Trophoblast cell (in vitro differentiated cells and primary cell): ENCODE measurements at regions not wholly inside any gene's neighbourhood (a gene's known extent, or its start where the extent isn't known, plus 50 kb on each side); places are given as distances from the start of the nearest gene placed in this dataset.

Source experiments
- DNase-seq, 2 donors: peaks; one replicate each; pipeline ENCODE4 v3.0.0-alpha.2; 2016
- H2AFZ ChIP-seq: 2 replicates; pipeline ENCODE4 v1.6.1; 2013; ENCODE audit warnings: low read length, moderate library complexity, mild to moderate bottlenecking; ENCODE audit not compliant: insufficient read depth, poor library complexity
- H2AK5ac ChIP-seq: 2 replicates; pipeline ENCODE4 v1.6.1; 2013; ENCODE audit warnings: mild to moderate bottlenecking, low read length
- H2BK120ac ChIP-seq: 2 replicates; pipeline ENCODE4 v1.6.1; 2013; ENCODE audit warnings: low read length, mild to moderate bottlenecking, moderate library complexity; ENCODE audit not compliant: insufficient read depth, poor library complexity
- H2BK12ac ChIP-seq: 2 replicates; pipeline ENCODE4 v1.6.1; 2013; ENCODE audit warnings: mild to moderate bottlenecking, low read length, moderate library complexity
- H2BK5ac ChIP-seq: 2 replicates; pipeline ENCODE4 v1.6.1; 2013; ENCODE audit warnings: low read length, low read depth, moderate library complexity, mild to moderate bottlenecking; ENCODE audit not compliant: poor library complexity
- H3K14ac ChIP-seq: 2 replicates; pipeline ENCODE4 v1.6.1; 2013; ENCODE audit warnings: mild to moderate bottlenecking, low read length
- H3K18ac ChIP-seq: 2 replicates; pipeline ENCODE4 v1.6.1; 2013; ENCODE audit warnings: mild to moderate bottlenecking, low read length
- H3K23ac ChIP-seq: 2 replicates; pipeline ENCODE4 v1.6.1; 2013; ENCODE audit warnings: low read length
- H3K27ac ChIP-seq: 2 replicates; pipeline ENCODE4 v1.5.1; 2013; ENCODE audit warnings: low read depth, mild to moderate bottlenecking, inconsistent platforms, low read length, moderate library complexity
- H3K27me3 ChIP-seq: 2 replicates; pipeline ENCODE4 v1.6.1; 2013; ENCODE audit warnings: inconsistent platforms, mild to moderate bottlenecking, low read length, moderate library complexity; ENCODE audit not compliant: insufficient read depth
- H3K36me3 ChIP-seq, 2 experiments: 1 replicate in 1 of 2; 2 replicates in 1 of 2; pipeline ENCODE4 v1.6.1; 2013; ENCODE audit warnings: low read length in 2 of 2, mild to moderate bottlenecking in 2 of 2, moderate library complexity in 1 of 2; ENCODE audit not compliant: insufficient read depth in 2 of 2, control insufficient read depth in 1 of 2
- H3K4ac ChIP-seq: 2 replicates; pipeline ENCODE4 v1.6.1; 2013; ENCODE audit warnings: low read depth, mild to moderate bottlenecking, low read length, moderate library complexity
- H3K4me1 ChIP-seq, 2 experiments: 1 replicate in 1 of 2; 2 replicates in 1 of 2; pipeline ENCODE4 v1.6.1; 2013; ENCODE audit warnings: low read length in 2 of 2, mild to moderate bottlenecking in 2 of 2, moderate library complexity in 1 of 2; ENCODE audit not compliant: insufficient read depth in 2 of 2, control insufficient read depth in 1 of 2
- H3K4me2 ChIP-seq: 2 replicates; pipeline ENCODE4 v1.6.1; 2013; ENCODE audit warnings: inconsistent platforms, mild to moderate bottlenecking, low read length, moderate library complexity
- H3K4me3 ChIP-seq: 2 replicates; pipeline ENCODE4 v1.5.1; 2013; ENCODE audit warnings: mild to moderate bottlenecking, low read depth, low read length, inconsistent platforms
- H3K79me1 ChIP-seq: one replicate; pipeline ENCODE4 v1.6.1; 2013; ENCODE audit warnings: low read length
- H3K79me2 ChIP-seq: 2 replicates; pipeline ENCODE4 v1.6.1; 2013; ENCODE audit warnings: low read length, mild to moderate bottlenecking; ENCODE audit not compliant: control insufficient read depth, insufficient read depth, poor library complexity
- H3K9ac ChIP-seq: 2 replicates; pipeline ENCODE4 v1.6.1; 2013; ENCODE audit warnings: mild to moderate bottlenecking, low read length
- H3K9me3 ChIP-seq: 2 replicates; pipeline ENCODE4 v1.6.1; 2013; ENCODE audit warnings: low read depth, mild to moderate bottlenecking, control low read depth, inconsistent platforms, low read length; ENCODE audit not compliant: insufficient read depth
- H4K12ac ChIP-seq: 2 replicates; pipeline ENCODE4 v1.6.1; 2013; ENCODE audit warnings: low read depth, mild to moderate bottlenecking, low read length, moderate library complexity
- H4K8ac ChIP-seq: 2 replicates; pipeline ENCODE4 v1.6.1; 2013; ENCODE audit warnings: low read depth, mild to moderate bottlenecking, low read length, moderate library complexity
- H4K91ac ChIP-seq: one replicate; pipeline ENCODE4 v1.6.1; 2013; ENCODE audit warnings: low read depth, mild to moderate bottlenecking, low read length, moderate library complexity
- WGBS: extraction: QIAGEN DNeasy Blood & Tissue Kit; methylation state at CpG from one replicate; pipeline ENCODE4 v1.1.7; 2013; ENCODE audit warnings: missing lambda C conversion rate; ENCODE audit not compliant: insufficient read length, insufficient coverage; ENCODE audit errors: extremely low coverage; 5-methylcytosine and 5-hydroxymethylcytosine counted together

GRCh38 chr4:81698538-81699296, 227.0 kb upstream of the RASGEF1B start:
- Histone ChIP-seq H3K9ac (no peak overlapping the region), H3K14ac (no peak overlapping the region), H3K23ac (no peak overlapping the region), H3K27ac (no peak overlapping the region), H3K4me1 (peaks cover 0 to 4% of the 10 kb centered on the region in 2 experiments), H2BK120ac (no peak overlapping the region), H3K79me1 (no peaks in the 10 kb centered on the region), H3K18ac (no peak overlapping the region), H4K8ac (no peak overlapping the region), H2BK12ac (no peak overlapping the region), H3K4me3 (no peak overlapping the region), H3K9me3 (no peaks in the 10 kb centered on the region), H3K4ac (no peak overlapping the region), H2BK5ac (no peak overlapping the region), H2AK5ac (no peak overlapping the region), H2AFZ (no peak overlapping the region), H3K4me2 (no peak overlapping the region), H3K79me2 (no peaks in the 10 kb centered on the region), H3K36me3 (no peaks in the 10 kb centered on the region), H3K27me3 (no peaks in the 10 kb centered on the region), H4K91ac (no peak overlapping the region), H4K12ac (no peak overlapping the region)
- WGBS: no CpG with 5 or more reads among the region's 6 CpGs
- no peak for DNase-seq

GRCh38 chr4:81694176-81694913, 222.6 kb upstream of the RASGEF1B start:
- Histone ChIP-seq H2BK120ac (no peak overlapping the region), H3K79me1 (no peaks in the 10 kb centered on the region), H3K27ac (no peak overlapping the region), H3K4me1 (peaks cover 0 to 4% of the 10 kb centered on the region in 2 experiments), H2AK5ac (no peak overlapping the region), H3K79me2 (no peaks in the 10 kb centered on the region), H4K91ac (no peak overlapping the region), H3K9me3 (no peaks in the 10 kb centered on the region), H2BK12ac (no peak overlapping the region), H2BK5ac (no peak overlapping the region), H2AFZ (no peak overlapping the region), H3K14ac (no peak overlapping the region), H3K4me2 (no peak overlapping the region), H3K18ac (no peak overlapping the region), H3K9ac (no peak overlapping the region), H3K27me3 (no peaks in the 10 kb centered on the region), H4K12ac (no peak overlapping the region), H4K8ac (no peak overlapping the region), H3K4me3 (no peak overlapping the region), H3K23ac (no peak overlapping the region), H3K4ac (no peak overlapping the region), H3K36me3 (no peaks in the 10 kb centered on the region)
- no peak for DNase-seq
- no CpG with 5 or more reads among the region's 5 CpGs for WGBS

GRCh38 chr4:81690871-81691270, 219.2 kb upstream of the RASGEF1B start:
- no peak overlapping the region for H2BK12ac ChIP-seq
- no peak overlapping the region for H4K12ac ChIP-seq
- no peak overlapping the region for H3K9ac ChIP-seq
- DNase-seq: peak; percentile 71 to 91
- no peaks in the 10 kb centered on the region for H3K9me3 ChIP-seq
- no peaks in the 10 kb centered on the region for H3K79me2 ChIP-seq
- H3K4me3 ChIP-seq: no peak overlapping the region
- H3K4ac ChIP-seq: no peak overlapping the region
- no peak overlapping the region for H3K23ac ChIP-seq
- H3K14ac ChIP-seq: no peak overlapping the region
- no peak overlapping the region for H3K27ac ChIP-seq
- H4K91ac ChIP-seq: no peak overlapping the region
- H3K4me1 ChIP-seq: no peaks in the 10 kb centered on the region
- WGBS: no CpG with 5 or more reads among the region's 2 CpGs
- H2AFZ ChIP-seq: no peak overlapping the region
- H3K4me2 ChIP-seq: no peak overlapping the region
- H3K36me3 ChIP-seq: no peaks in the 10 kb centered on the region
- no peaks in the 10 kb centered on the region for H3K27me3 ChIP-seq
- H2AK5ac ChIP-seq: no peak overlapping the region
- H4K8ac ChIP-seq: no peak overlapping the region
- no peak overlapping the region for H3K18ac ChIP-seq
- no peaks in the 10 kb centered on the region for H3K79me1 ChIP-seq
- H2BK120ac ChIP-seq: no peak overlapping the region
- no peak overlapping the region for H2BK5ac ChIP-seq

GRCh38 chr4:81688085-81688484, 216.4 kb upstream of the RASGEF1B start:
- Histone ChIP-seq H3K4ac (no peak overlapping the region), H2AFZ (no peak overlapping the region), H4K12ac (no peak overlapping the region), H3K23ac (no peak overlapping the region), H3K79me1 (no peaks in the 10 kb centered on the region), H2BK12ac (no peak overlapping the region), H3K4me1 (no peaks in the 10 kb centered on the region), H2BK5ac (no peak overlapping the region), H3K14ac (no peak overlapping the region), H3K27me3 (no peaks in the 10 kb centered on the region), H3K4me3 (no peak overlapping the region), H3K4me2 (no peak overlapping the region), H3K79me2 (no peaks in the 10 kb centered on the region), H3K9ac (no peak overlapping the region), H3K18ac (no peak overlapping the region), H4K8ac (no peak overlapping the region), H4K91ac (no peak overlapping the region), H2AK5ac (no peak overlapping the region), H3K36me3 (no peaks in the 10 kb centered on the region), H3K9me3 (no peaks in the 10 kb centered on the region), H2BK120ac (no peak overlapping the region), H3K27ac (no peak overlapping the region)
- DNase-seq: peak in 1 of 2 donors; percentile 50
- WGBS: no CpG with 5 or more reads among the region's 4 CpGs
